Kidney glomerular epithelial cell (primary cell): ENCODE measurements at regions not wholly inside any gene's neighbourhood (a gene's known extent, or its start where the extent isn't known, plus 50 kb on each side); places are given as distances from the start of the nearest gene placed in this dataset.

Experiments
- DNase-seq: peaks from one replicate; lab custom pipeline; 2025; lab: John Stamatoyannopoulos, UW

- no peak for DNase-seq
Observed at GRCh38 chr20:8935878-8936277, 133.0 kb upstream of the PLCB4 start.

- DNase-seq = no peak
Observed at GRCh38 chr20:8938532-8938931, 130.4 kb upstream of the PLCB4 start.

- DNase-seq = no peak
Observed at GRCh38 chr20:8940326-8940725, 128.6 kb upstream of the PLCB4 start.

- DNase-seq = no peak
Observed at GRCh38 chr20:8943631-8944030, 125.3 kb upstream of the PLCB4 start.

GRCh38 chr20:8946036-8946940 is 122.6 kb upstream of the PLCB4 start:
- no peak for DNase-seq

- no peak for DNase-seq
Observed at GRCh38 chr20:8948442-8949020, 120.4 kb upstream of the PLCB4 start.

- DNase-seq = no peak
Observed at GRCh38 chr20:8951164-8951563, 117.7 kb upstream of the PLCB4 start.

- no peak for DNase-seq
Observed at GRCh38 chr20:8952721-8953120, 116.2 kb upstream of the PLCB4 start.

GRCh38 chr20:8953300-8953699 is 115.6 kb upstream of the PLCB4 start:
- no peak for DNase-seq

GRCh38 chr20:8960241-8960640 is 108.6 kb upstream of the PLCB4 start:
- no peak for DNase-seq

GRCh38 chr20:8963330-8963729 is 105.6 kb upstream of the PLCB4 start:
- DNase-seq = no peak

- no peak for DNase-seq
Observed at GRCh38 chr20:8964959-8965562, 103.8 kb upstream of the PLCB4 start.

- no peak for DNase-seq
Observed at GRCh38 chr20:8967641-8968245, 101.1 kb upstream of the PLCB4 start.

GRCh38 chr20:8969146-8969583 is 99.7 kb upstream of the PLCB4 start:
- no peak for DNase-seq

- no peak for DNase-seq
Observed at GRCh38 chr20:8971669-8972316, 97.1 kb upstream of the PLCB4 start.

GRCh38 chr20:8972963-8973705 is 95.8 kb upstream of the PLCB4 start:
- DNase-seq = no peak

- no peak for DNase-seq
Observed at GRCh38 chr20:8974009-8974708, 94.7 kb upstream of the PLCB4 start.

GRCh38 chr20:8981482-8981881 is 87.4 kb upstream of the PLCB4 start:
- DNase-seq = no peak

GRCh38 chr20:8983478-8984345 is 85.2 kb upstream of the PLCB4 start:
- no peak for DNase-seq

GRCh38 chr20:8986631-8987030 is 82.3 kb upstream of the PLCB4 start:
- no peak for DNase-seq
